ENCODE measurements at regions not wholly inside any gene's neighbourhood (a gene's known extent, or its start where the extent isn't known, plus 50 kb on each side); places are given as distances from the start of the nearest gene placed in this dataset.

DNA sequence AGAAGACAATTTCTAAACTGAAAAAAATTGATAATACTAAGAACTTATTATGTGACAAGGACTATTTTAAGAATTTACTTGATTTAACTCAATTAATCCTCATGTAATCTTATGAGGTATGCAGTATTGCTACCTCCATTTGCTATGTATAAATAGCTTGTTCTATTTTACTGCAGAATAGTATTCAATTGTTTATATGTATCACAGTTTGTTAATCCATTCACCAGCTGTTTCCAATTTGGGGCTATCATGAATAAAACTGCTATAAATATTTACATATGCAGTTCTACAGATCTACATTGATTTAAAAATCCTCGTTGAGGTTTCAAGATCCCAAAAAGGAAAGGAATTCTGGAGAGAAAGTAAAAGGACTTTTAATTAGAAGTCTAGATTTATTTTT lies 54.8 kb upstream of the DOCK10 start:
- Mint-ChIP-seq H3K9me3 (ENCODE audit: low read depth) (peaks cover 7% of the 10 kb centered on the region), H3K4me3 (ENCODE audit: unreplicated experiment) (no peak overlapping the region), H3K4me1 (ENCODE audit: low read depth) (no peaks in the 10 kb centered on the region), H3K27me3 (ENCODE audit: low read depth) (no peaks in the 10 kb centered on the region), H3K36me3 (ENCODE audit: low read depth) (no peaks in the 10 kb centered on the region), H3K27ac (ENCODE audit: unreplicated experiment) (no peak overlapping the region)
- TF ChIP-seq, protein P1, sequence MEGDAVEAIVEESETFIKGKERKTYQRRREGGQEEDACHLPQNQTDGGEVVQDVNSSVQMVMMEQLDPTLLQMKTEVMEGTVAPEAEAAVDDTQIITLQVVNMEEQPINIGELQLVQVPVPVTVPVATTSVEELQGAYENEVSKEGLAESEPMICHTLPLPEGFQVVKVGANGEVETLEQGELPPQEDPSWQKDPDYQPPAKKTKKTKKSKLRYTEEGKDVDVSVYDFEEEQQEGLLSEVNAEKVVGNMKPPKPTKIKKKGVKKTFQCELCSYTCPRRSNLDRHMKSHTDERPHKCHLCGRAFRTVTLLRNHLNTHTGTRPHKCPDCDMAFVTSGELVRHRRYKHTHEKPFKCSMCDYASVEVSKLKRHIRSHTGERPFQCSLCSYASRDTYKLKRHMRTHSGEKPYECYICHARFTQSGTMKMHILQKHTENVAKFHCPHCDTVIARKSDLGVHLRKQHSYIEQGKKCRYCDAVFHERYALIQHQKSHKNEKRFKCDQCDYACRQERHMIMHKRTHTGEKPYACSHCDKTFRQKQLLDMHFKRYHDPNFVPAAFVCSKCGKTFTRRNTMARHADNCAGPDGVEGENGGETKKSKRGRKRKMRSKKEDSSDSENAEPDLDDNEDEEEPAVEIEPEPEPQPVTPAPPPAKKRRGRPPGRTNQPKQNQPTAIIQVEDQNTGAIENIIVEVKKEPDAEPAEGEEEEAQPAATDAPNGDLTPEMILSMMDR (IDR thresholded peaks at IDR 0.05) = no peak
- DNase-seq (ENCODE audit: low spot score) = no peak
